GM12878 (cell line): ENCODE measurements at regions not wholly inside any gene's neighbourhood (a gene's known extent, or its start where the extent isn't known, plus 50 kb on each side); places are given as distances from the start of the nearest gene placed in this dataset.

ENCODE experiments used
- ATAC-seq: fragments of 200-7000 bp; cut with Tn5 transposase; 3 replicates; pipeline ENCODE4 v1.9.1; 2020; ENCODE audit warnings: mild to moderate bottlenecking, moderate library complexity
- BruUV-seq: library from RNA; stranded (reverse); fragments of 400-500 nt; replicated peaks from 2 replicates; lab custom pipeline; 2021; lab: Mats Ljungman, UMichigan
- CTCF ChIA-PET: fragments of 300-600 bp; sonication (Branson Sonifier 250); formaldehyde crosslinking; extraction: SDS; loops from one replicate; lab custom pipeline; 2021; ENCODE audit warnings: inconsistent platforms; lab: Yijun Ruan, JAX
- POLR2A ChIA-PET: fragments of 350-600 bp; formaldehyde crosslinking; extraction: SDS; loops from one replicate; lab custom pipeline; 2021; ENCODE audit warnings: inconsistent platforms; lab: Charles Lee
- RAD21 ChIA-PET: fragments of 300-600 bp; sonication (Branson Sonifier 250); formaldehyde crosslinking; loops from one replicate; lab custom pipeline; 2023; ENCODE audit warnings: antibody characterized with exemption; ENCODE audit not compliant: unreplicated experiment; lab: Charles Lee
- SMC1A ChIA-PET: fragments of 300-600 bp; sonication (Branson Sonifier 250); formaldehyde crosslinking; loops from one replicate; lab custom pipeline; 2023; ENCODE audit not compliant: unreplicated experiment, uncharacterized antibody; lab: Charles Lee
- DNase-seq: peaks from one replicate; pipeline ENCODE4 v3.0.0-alpha.2; 2011; ENCODE audit warnings: low read depth, low spot score
- FAIRE-seq: peaks from 3 replicates; lab custom pipeline; 2011; peaks lifted over from hg19 to GRCh38; lab: Jason Lieb, UNC
- H2AFZ ChIP-seq: 2 replicates; pipeline ENCODE4 v1.6.0; 2011; ENCODE audit warnings: low read depth, low read length, control low read depth; ENCODE audit not compliant: control insufficient read depth
- H3K27ac ChIP-seq: 2 replicates; pipeline ENCODE4 v1.5.1; 2011; ENCODE audit warnings: control low read depth; ENCODE audit not compliant: control insufficient read depth, insufficient read depth
- H3K27me3 ChIP-seq, 2 experiments: replicated peaks in 1 of 2; 2 replicates each; pipeline versions ENCODE4 v1.6.0 to v1.6.1; 2011; ENCODE audit warnings: low read length in 1 of 2; ENCODE audit not compliant: control insufficient read depth in 2 of 2, insufficient read depth in 2 of 2
- H3K36me3 ChIP-seq, 2 experiments: 2 replicates each; pipeline ENCODE4 v1.5.1; 2011; ENCODE audit warnings: low read length in 1 of 2; ENCODE audit not compliant: control insufficient read depth in 2 of 2, insufficient read depth in 2 of 2
- H3K4me1 ChIP-seq: 2 replicates; pipeline ENCODE4 v1.6.1; 2011; ENCODE audit warnings: mild to moderate bottlenecking, low read length, moderate library complexity, mixed read lengths; ENCODE audit not compliant: control insufficient read depth, insufficient read depth
- H3K4me2 ChIP-seq: 2 replicates; pipeline ENCODE4 v1.6.0; 2011; ENCODE audit warnings: control low read depth; ENCODE audit not compliant: control insufficient read depth, insufficient read depth
- H3K4me3 ChIP-seq: fragments of 200-600 bp; sonication (generic); 2 replicates; pipeline ENCODE4 v1.5.1; 2016
- H3K79me2 ChIP-seq: 2 replicates; pipeline ENCODE4 v1.6.0; 2011; ENCODE audit warnings: low read length; ENCODE audit not compliant: control insufficient read depth, insufficient read depth
- H3K9ac ChIP-seq: 2 replicates; pipeline ENCODE4 v1.8.0; 2011; ENCODE audit warnings: low read length, control low read depth, mixed read lengths; ENCODE audit not compliant: control insufficient read depth, insufficient read depth
- H3K9me3 ChIP-seq: replicated peaks from 3 replicates; pipeline ENCODE4 v1.5.1; 2011; ENCODE audit warnings: mild to moderate bottlenecking, low read length; ENCODE audit not compliant: control insufficient read depth, insufficient read depth
- H4K20me1 ChIP-seq: 2 replicates; pipeline ENCODE4 v1.6.0; 2011; ENCODE audit not compliant: control insufficient read depth, insufficient read depth
- CHD4 ChIP-seq: fragments of 200-600 bp; sonication (generic); IDR thresholded peaks from 2 replicates; pipeline ENCODE4 v1.6.1; 2016; ENCODE audit warnings: mild to moderate bottlenecking
- ETV6 ChIP-seq, 2 experiments: fragments of 450-650 bp in 1 of 2; IDR thresholded peaks in 1 of 2; conservative IDR thresholded peaks in 1 of 2; 2 replicates each; pipeline ENCODE4 v1.6.1; 2014; ENCODE audit warnings: antibody characterized with exemption in 1 of 2, borderline replicate concordance in 1 of 2, low read depth in 1 of 2, mild to moderate bottlenecking in 1 of 2, moderate library complexity in 1 of 2
- EZH2 ChIP-seq: IDR thresholded peaks from 2 replicates; pipeline ENCODE4 v1.6.1; 2012; ENCODE audit warnings: low read depth, mild to moderate bottlenecking, control low read depth, inconsistent platforms, low read length, borderline replicate concordance; ENCODE audit not compliant: control insufficient read depth
- FOS ChIP-seq: IDR thresholded peaks from 3 replicates; pipeline ENCODE4 v1.6.1; 2011; ENCODE audit warnings: borderline replicate concordance; ENCODE audit not compliant: insufficient read length; ENCODE audit errors: extremely low read depth
- IKZF1 ChIP-seq: fragments of 450-650 bp; conservative IDR thresholded peaks from 2 replicates; pipeline ENCODE4 v1.6.1; 2017; ENCODE audit warnings: antibody characterized with exemption, mild to moderate bottlenecking
- NR2C2 ChIP-seq: IDR thresholded peaks from 2 replicates; pipeline ENCODE4 v1.6.1; 2011; ENCODE audit warnings: borderline replicate concordance, low read depth; ENCODE audit not compliant: control insufficient read depth, insufficient read length
- RB1 ChIP-seq: fragments of 450-650 bp; formaldehyde crosslinking; IDR thresholded peaks from 2 replicates; pipeline ENCODE4 v1.6.1; 2017; ENCODE audit warnings: mild to moderate bottlenecking, borderline replicate concordance
- STAT3 ChIP-seq: IDR thresholded peaks from 2 replicates; pipeline ENCODE4 v1.6.1; 2011; ENCODE audit warnings: low read depth, low read length, improper control_type of control experiment
- YBX1 ChIP-seq: fragments of 450-650 bp; IDR thresholded peaks from 2 replicates; pipeline ENCODE4 v1.6.1; 2016; ENCODE audit warnings: antibody characterized with exemption
- ZNF622 ChIP-seq: fragments of 450-650 bp; IDR thresholded peaks from 2 replicates; pipeline ENCODE4 v1.6.1; 2017; ENCODE audit warnings: mild to moderate bottlenecking, inconsistent platforms
- WGBS: methylation state at CpG from one replicate; pipeline ENCODE4 v1.1.6; 2016; ENCODE audit warnings: low lambda C conversion rate; ENCODE audit not compliant: insufficient replicate concordance, insufficient coverage; ENCODE audit errors: missing lambda C conversion rate; 5-methylcytosine and 5-hydroxymethylcytosine counted together
- in situ Hi-C: fragments of 300-500 bp; cut with MboI; formaldehyde crosslinking; loops from 9 replicates; pipeline ENCODE4 v1.14.3; 2018; ENCODE audit warnings: mixed read lengths
- intact Hi-C: fragments of 100-400 bp; cut with micrococcal nuclease; formaldehyde crosslinking; loops from one replicate; pipeline ENCODE4 v1.14.2; 2022; ENCODE audit not compliant: unreplicated experiment
- TF ChIP-seq, protein P1 (sequence below): fragments of 450-650 bp; IDR thresholded peaks from 2 replicates; pipeline ENCODE4 v1.6.1; 2017; ENCODE audit warnings: mild to moderate bottlenecking
- TF ChIP-seq, protein P2 (sequence below), 3 experiments: IDR thresholded peaks in 2 of 3; conservative IDR thresholded peaks in 1 of 3; 2 replicates each; pipeline ENCODE4 v1.5.1; 2011; ENCODE audit warnings: low read depth in 3 of 3, low read length in 3 of 3, mild to moderate bottlenecking in 3 of 3, control low read depth in 2 of 3, moderate library complexity in 2 of 3, inconsistent platforms in 1 of 3, mixed read lengths in 1 of 3; ENCODE audit not compliant: control insufficient read depth in 2 of 3, insufficient read depth in 1 of 3; ENCODE audit errors: extremely low read depth in 1 of 3
- TF ChIP-seq, protein P3 (sequence below): IDR thresholded peaks from 2 replicates; pipeline ENCODE4 v1.6.1; 2011; ENCODE audit warnings: mild to moderate bottlenecking, low read depth, low read length, moderate library complexity; ENCODE audit not compliant: insufficient replicate concordance

DNA sequence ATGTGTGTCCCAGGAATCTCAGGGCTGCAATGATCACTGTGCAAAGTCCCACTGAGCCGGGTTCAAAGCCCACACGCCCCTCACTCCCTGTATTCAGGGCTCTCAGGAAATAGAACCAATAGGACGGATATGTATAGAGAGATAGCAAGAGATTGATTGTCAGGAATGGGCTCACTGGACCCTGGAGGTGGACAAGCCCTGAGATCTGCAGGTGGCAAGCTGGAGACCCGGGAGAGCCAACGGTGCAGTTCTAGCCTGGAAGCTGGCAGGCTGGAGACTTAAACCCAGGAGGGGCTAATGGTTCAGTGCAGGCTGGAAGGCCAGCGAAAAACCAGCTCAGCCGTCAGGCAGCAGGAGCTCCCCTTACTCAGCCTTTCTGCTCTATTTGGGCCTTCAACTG is 52.8 kb upstream of the ADRA2C start:
- H2AFZ ChIP-seq, result no peak overlapping the region
- no peaks in the 10 kb centered on the region for H3K27me3 ChIP-seq
- no peaks in the 10 kb centered on the region; the same call in 2 of the 3 replicates for H3K9me3 ChIP-seq
- SMC1A ChIA-PET, result no interaction called here
- TF ChIP-seq, protein P1, sequence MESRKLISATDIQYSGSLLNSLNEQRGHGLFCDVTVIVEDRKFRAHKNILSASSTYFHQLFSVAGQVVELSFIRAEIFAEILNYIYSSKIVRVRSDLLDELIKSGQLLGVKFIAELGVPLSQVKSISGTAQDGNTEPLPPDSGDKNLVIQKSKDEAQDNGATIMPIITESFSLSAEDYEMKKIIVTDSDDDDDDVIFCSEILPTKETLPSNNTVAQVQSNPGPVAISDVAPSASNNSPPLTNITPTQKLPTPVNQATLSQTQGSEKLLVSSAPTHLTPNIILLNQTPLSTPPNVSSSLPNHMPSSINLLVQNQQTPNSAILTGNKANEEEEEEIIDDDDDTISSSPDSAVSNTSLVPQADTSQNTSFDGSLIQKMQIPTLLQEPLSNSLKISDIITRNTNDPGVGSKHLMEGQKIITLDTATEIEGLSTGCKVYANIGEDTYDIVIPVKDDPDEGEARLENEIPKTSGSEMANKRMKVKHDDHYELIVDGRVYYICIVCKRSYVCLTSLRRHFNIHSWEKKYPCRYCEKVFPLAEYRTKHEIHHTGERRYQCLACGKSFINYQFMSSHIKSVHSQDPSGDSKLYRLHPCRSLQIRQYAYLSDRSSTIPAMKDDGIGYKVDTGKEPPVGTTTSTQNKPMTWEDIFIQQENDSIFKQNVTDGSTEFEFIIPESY, result no peak
- no peak for TF ChIP-seq ZNF622
- no peak for TF ChIP-seq NR2C2
- no peak for TF ChIP-seq STAT3
- no peak for TF ChIP-seq CHD4
- CTCF ChIA-PET, result no interaction called here
- no peak overlapping the region for H3K4me3 ChIP-seq
- H3K4me1 ChIP-seq, result no peaks in the 10 kb centered on the region
- RAD21 ChIA-PET, result no interaction called here
- no peaks in the 10 kb centered on the region for H4K20me1 ChIP-seq
- in situ Hi-C loops, result no loop called here
- intact Hi-C loops, result no loop called here
- POLR2A ChIA-PET, result no interaction called here
- no peaks in the 10 kb centered on the region for H3K79me2 ChIP-seq
- H3K36me3 ChIP-seq, result no peaks in the 10 kb centered on the region
- no peak overlapping the region for H3K9ac ChIP-seq
- H3K27ac ChIP-seq, result no peak overlapping the region
- ATAC-seq, result no peak
- no peak for DNase-seq
- BruUV-seq, result no TSS peak
- 14% methylated on average over 7 of the region's 7 CpGs for WGBS
- FAIRE-seq, result no peak
- H3K4me2 ChIP-seq, result no peak overlapping the region

DNA sequence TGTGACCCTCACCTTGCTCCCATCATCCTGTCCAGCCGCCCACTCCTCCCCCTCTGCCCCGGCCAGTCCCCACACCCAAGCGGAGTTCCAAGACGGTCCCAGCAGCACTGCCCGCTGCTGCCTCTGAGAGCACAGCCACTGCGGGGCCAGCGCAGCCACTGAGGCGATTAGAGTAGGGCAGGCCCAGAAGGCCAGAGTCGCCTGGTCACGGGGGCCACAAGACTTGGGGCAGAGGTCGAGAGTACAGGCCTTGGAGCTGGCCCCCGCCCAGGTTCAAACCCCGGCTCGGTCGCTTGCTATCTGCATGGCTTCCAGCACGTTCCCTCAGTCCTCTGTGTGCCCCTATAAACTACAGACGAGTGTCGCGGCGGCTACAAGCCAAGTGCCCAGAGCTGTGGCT is 53.2 kb upstream of the ADRA2C start:
- POLR2A ChIA-PET, result no interaction called here
- SMC1A ChIA-PET, result no interaction called here
- in situ Hi-C loops (no loop called here), intact Hi-C loops (no loop called here)
- no peaks in the 10 kb centered on the region for H3K27me3 ChIP-seq
- H3K4me3 ChIP-seq, result no peak overlapping the region
- no peak overlapping the region for H3K4me2 ChIP-seq
- BruUV-seq, result no TSS peak
- H3K27ac ChIP-seq, result no peak overlapping the region
- FAIRE-seq (no peak), DNase-seq (no peak), ATAC-seq (no peak)
- RAD21 ChIA-PET, result no interaction called here
- CTCF ChIA-PET, result interaction anchor here (0.6 kb wide), 1 partner anchor 200 kb away, joined by 3 read pairs; no protein-coding TSS in a partner anchor
- no peak overlapping the region for H3K9ac ChIP-seq
- peaks cover 1% of the 10 kb centered on the region; the same call in 1 of the 2 replicates for H3K4me1 ChIP-seq
- WGBS, result 36% methylated on average over 17 of the region's 20 CpGs
- H3K9me3 ChIP-seq, result no peaks in the 10 kb centered on the region; the same call in 2 of the 3 replicates
- H3K79me2 ChIP-seq, result no peaks in the 10 kb centered on the region
- no peaks in the 10 kb centered on the region for H3K36me3 ChIP-seq
- no peak overlapping the region for H2AFZ ChIP-seq
- no peaks in the 10 kb centered on the region for H4K20me1 ChIP-seq
- TF ChIP-seq RB1, result no peak
- TF ChIP-seq FOS, result no peak
- TF ChIP-seq EZH2, result no peak
- no peak for TF ChIP-seq IKZF1
- no peak for TF ChIP-seq YBX1
- TF ChIP-seq, protein P2, sequence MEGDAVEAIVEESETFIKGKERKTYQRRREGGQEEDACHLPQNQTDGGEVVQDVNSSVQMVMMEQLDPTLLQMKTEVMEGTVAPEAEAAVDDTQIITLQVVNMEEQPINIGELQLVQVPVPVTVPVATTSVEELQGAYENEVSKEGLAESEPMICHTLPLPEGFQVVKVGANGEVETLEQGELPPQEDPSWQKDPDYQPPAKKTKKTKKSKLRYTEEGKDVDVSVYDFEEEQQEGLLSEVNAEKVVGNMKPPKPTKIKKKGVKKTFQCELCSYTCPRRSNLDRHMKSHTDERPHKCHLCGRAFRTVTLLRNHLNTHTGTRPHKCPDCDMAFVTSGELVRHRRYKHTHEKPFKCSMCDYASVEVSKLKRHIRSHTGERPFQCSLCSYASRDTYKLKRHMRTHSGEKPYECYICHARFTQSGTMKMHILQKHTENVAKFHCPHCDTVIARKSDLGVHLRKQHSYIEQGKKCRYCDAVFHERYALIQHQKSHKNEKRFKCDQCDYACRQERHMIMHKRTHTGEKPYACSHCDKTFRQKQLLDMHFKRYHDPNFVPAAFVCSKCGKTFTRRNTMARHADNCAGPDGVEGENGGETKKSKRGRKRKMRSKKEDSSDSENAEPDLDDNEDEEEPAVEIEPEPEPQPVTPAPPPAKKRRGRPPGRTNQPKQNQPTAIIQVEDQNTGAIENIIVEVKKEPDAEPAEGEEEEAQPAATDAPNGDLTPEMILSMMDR (IDR thresholded peaks at IDR 0.05 in 2 of 3, conservative IDR thresholded peaks at IDR 0.05 in 1 of 3; ENCODE audit: control insufficient read depth in 2 of 3, extremely low read depth in 1 of 3, insufficient read depth in 1 of 3, low read depth in 3 of 3, low read length in 3 of 3), result no peak
- TF ChIP-seq, protein P3, sequence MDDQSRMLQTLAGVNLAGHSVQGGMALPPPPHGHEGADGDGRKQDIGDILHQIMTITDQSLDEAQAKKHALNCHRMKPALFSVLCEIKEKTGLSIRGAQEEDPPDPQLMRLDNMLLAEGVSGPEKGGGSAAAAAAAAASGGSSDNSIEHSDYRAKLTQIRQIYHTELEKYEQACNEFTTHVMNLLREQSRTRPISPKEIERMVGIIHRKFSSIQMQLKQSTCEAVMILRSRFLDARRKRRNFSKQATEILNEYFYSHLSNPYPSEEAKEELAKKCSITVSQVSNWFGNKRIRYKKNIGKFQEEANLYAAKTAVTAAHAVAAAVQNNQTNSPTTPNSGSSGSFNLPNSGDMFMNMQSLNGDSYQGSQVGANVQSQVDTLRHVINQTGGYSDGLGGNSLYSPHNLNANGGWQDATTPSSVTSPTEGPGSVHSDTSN, result no peak
- TF ChIP-seq ETV6 (conservative IDR thresholded peaks at IDR 0.05 in 1 of 2, IDR thresholded peaks at IDR 0.05 in 1 of 2; ENCODE audit: borderline replicate concordance in 1 of 2, low read depth in 1 of 2), result no peak
